Epithelial cell of proximal tubule (primary cell): ENCODE measurements at regions not wholly inside any gene's neighbourhood (a gene's known extent, or its start where the extent isn't known, plus 50 kb on each side); places are given as distances from the start of the nearest gene placed in this dataset.

Experiments
- DNase-seq: peaks from one replicate; pipeline ENCODE4 v3.0.0-alpha.2; 2011; ENCODE audit warnings: low read depth
- H3K4me3 ChIP-seq: 2 replicates; pipeline ENCODE4 v1.5.1; 2011; ENCODE audit warnings: low read depth, mild to moderate bottlenecking, low read length
- TF ChIP-seq, protein P1 (sequence below): conservative IDR thresholded peaks from 2 replicates; pipeline ENCODE4 v1.5.1; 2012; ENCODE audit warnings: low read depth, mild to moderate bottlenecking, low read length

DNA sequence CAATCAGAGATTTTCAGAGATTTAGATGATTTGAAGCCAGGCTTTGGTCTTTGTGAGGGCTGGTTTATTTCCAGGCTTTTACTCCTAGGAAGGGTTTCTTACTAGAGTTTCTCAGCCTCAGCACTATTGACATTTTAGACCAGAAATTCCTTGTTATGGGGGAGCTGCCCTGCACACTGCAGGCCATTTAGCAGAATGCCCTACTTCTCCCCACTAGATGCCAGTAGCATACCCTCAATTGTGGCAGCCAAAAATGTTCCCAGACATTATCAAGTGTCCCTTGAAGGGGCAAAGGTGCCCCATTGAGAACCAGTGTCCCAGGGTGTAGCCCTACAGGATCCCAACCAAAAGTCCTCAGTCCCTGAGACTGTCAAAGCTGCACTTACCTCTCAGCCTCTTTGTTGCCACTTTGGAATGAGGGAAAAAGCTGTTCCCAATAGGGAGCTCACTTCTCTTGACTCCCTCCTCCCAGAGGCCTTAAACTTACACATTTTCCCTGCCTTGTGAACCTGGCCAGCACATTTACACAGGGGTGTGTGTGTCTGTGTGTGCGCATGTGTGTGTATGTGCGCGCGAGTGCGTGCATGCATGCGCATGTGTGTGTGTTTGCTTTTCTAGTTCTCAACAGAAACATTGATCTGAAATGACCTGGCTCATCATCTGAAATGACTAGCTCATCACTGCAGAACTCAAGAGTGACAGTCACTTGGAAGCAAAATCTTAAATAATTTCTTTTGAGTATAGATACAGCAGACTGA lies 231.4 kb downstream of the QDPR start:
- no peak overlapping the region for H3K4me3 ChIP-seq
- DNase-seq = no peak
- TF ChIP-seq, protein P1, sequence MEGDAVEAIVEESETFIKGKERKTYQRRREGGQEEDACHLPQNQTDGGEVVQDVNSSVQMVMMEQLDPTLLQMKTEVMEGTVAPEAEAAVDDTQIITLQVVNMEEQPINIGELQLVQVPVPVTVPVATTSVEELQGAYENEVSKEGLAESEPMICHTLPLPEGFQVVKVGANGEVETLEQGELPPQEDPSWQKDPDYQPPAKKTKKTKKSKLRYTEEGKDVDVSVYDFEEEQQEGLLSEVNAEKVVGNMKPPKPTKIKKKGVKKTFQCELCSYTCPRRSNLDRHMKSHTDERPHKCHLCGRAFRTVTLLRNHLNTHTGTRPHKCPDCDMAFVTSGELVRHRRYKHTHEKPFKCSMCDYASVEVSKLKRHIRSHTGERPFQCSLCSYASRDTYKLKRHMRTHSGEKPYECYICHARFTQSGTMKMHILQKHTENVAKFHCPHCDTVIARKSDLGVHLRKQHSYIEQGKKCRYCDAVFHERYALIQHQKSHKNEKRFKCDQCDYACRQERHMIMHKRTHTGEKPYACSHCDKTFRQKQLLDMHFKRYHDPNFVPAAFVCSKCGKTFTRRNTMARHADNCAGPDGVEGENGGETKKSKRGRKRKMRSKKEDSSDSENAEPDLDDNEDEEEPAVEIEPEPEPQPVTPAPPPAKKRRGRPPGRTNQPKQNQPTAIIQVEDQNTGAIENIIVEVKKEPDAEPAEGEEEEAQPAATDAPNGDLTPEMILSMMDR = no peak

GRCh38 chr4:17276776-17277175 lies 235.1 kb downstream of the QDPR start:
- TF ChIP-seq, protein P1 = no peak
- H3K4me3 ChIP-seq = no peak overlapping the region
- DNase-seq = no peak

DNA sequence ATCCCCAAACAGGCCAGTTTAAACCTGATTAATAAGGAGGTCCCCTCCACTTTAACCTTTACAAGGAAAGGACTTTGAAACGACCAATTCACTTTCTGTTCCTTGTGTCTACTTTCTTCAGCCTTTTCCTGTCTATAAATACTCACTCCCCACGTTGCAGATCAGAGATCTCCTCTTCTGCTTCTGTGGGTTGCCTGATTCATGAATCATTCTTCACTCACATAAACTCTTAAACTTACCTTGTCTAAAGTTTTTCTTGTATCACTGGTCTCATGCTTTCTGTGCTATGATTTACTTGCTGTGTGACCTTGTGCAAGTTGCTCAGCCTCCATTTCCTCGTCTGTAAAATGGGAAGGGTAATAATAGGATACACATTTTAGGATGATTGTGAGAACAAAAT lies 236.1 kb downstream of the QDPR start:
- H3K4me3 ChIP-seq = no peak overlapping the region
- no peak for DNase-seq

DNA sequence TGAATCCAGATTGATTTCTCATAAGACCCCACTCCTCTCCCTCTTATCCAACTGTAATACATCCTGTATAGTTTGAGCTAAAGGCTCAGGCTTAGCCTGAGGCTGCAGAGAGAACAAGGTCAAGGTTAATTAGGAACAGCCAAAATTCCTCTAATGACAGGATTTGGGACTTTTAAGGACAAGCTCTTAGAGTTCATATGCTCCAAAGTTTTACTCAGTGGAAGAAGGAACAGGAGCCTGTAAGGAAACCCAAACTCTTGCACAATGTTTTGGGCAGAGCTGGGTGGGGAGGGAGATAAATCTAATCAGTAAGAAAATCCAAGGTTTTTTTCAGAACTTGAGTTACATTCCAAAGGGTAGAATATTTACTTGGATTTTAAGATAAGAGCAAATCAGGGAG lies 238.8 kb downstream of the QDPR start:
- TF ChIP-seq, protein P1 = no peak
- H3K4me3 ChIP-seq = no peak overlapping the region
- DNase-seq = no peak

More for the DNA sequence above, 236.1 kb downstream of the QDPR start:
- TF ChIP-seq, protein P1 = no peak

- H3K4me3 ChIP-seq = no peak overlapping the region
- TF ChIP-seq, protein P1 = no peak
- no peak for DNase-seq
These were observed 239.7 kb downstream of the QDPR start for GRCh38 chr4:17272154-17272553.

- H3K4me3 ChIP-seq = no peak overlapping the region
- no peak for DNase-seq
- TF ChIP-seq, protein P1 = no peak
These were observed 246.2 kb downstream of the QDPR start for GRCh38 chr4:17265653-17266052.

DNA sequence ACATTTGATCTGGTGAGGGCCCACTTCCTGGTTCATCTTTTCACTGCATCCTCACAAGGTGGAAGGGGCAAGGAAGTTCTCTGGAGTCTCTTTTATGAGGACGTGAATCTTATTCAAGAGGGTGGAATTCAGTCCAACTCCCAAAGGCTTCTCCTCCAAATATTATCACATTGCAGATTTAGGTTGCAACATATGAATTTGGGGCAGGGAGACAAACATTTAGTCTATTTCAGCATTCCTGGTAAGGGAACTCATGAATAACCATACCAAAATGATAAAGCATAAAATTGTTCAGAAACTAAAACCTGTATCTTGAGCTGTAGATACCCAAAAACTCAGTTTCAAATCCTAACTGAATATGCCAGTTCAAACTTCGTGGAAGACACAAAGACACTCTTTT lies 246.8 kb downstream of the QDPR start:
- H3K4me3 ChIP-seq = no peak overlapping the region
- no peak for DNase-seq
- TF ChIP-seq, protein P1 = no peak
